NCI-H1092 treated with DMSO at 0.1 percent for 48 hours (cell line): ENCODE measurements at regions not wholly inside any gene's neighbourhood (a gene's known extent, or its start where the extent isn't known, plus 50 kb on each side); places are given as distances from the start of the nearest gene placed in this dataset.
"Not testable (repeated sequence)": the region's sequence is repeated elsewhere in the genome, so short reads cannot be mapped to it uniquely, and the experiment has no call there.

Experiments used
- DNase-seq: peaks from one replicate; lab custom pipeline; 2025; lab: John Stamatoyannopoulos, UW

- no peak for DNase-seq
Observed at GRCh38 chr2:78814331-78814986, 211.0 kb upstream of the REG3G start.

- DNase-seq, result no peak
Observed at GRCh38 chr2:78817430-78817829, 208.1 kb upstream of the REG3G start.

- no peak for DNase-seq
Observed at GRCh38 chr2:78832481-78832880, 193.0 kb upstream of the REG3G start.

GRCh38 chr2:78839259-78839658 is 186.2 kb upstream of the REG3G start:
- no peak for DNase-seq

- not testable (repeated sequence) for DNase-seq
Observed at GRCh38 chr2:78840311-78840710, 185.2 kb upstream of the REG3G start.

- DNase-seq, result no peak
Observed at GRCh38 chr2:78845664-78846185, 179.8 kb upstream of the REG3G start.

- no peak for DNase-seq
Observed at GRCh38 chr2:78861546-78861945, 164.0 kb upstream of the REG3G start.

- no peak for DNase-seq
Observed at GRCh38 chr2:78864205-78864604, 161.3 kb upstream of the REG3G start.

GRCh38 chr2:78865667-78866066 is 159.8 kb upstream of the REG3G start:
- DNase-seq, result no peak

- DNase-seq, result no peak
Observed at GRCh38 chr2:78870343-78870967, 155.0 kb upstream of the REG3G start.

GRCh38 chr2:78873526-78873925 is 152.0 kb upstream of the REG3G start:
- DNase-seq, result no peak

- no peak for DNase-seq
Observed at GRCh38 chr2:78876316-78876688, 149.2 kb upstream of the REG3G start.

- DNase-seq, result no peak
Observed at GRCh38 chr2:78887446-78887845, 138.1 kb upstream of the REG3G start.

- DNase-seq, result no peak
Observed at GRCh38 chr2:78890935-78891334, 134.6 kb upstream of the REG3G start.

GRCh38 chr2:78892295-78892694 is 133.2 kb upstream of the REG3G start:
- DNase-seq, result no peak

GRCh38 chr2:78895022-78895421 is 130.5 kb upstream of the REG3G start:
- no peak for DNase-seq

GRCh38 chr2:78896536-78896935 is 129.0 kb upstream of the REG3G start:
- no peak for DNase-seq

GRCh38 chr2:78907089-78907488 is 118.4 kb upstream of the REG3G start:
- no peak for DNase-seq

- no peak for DNase-seq
Observed at GRCh38 chr2:78908973-78909372, 116.5 kb upstream of the REG3G start.

GRCh38 chr2:78910376-78910775 is 115.1 kb upstream of the REG3G start:
- DNase-seq, result no peak

GRCh38 chr2:78913257-78913656 is 112.2 kb upstream of the REG3G start:
- DNase-seq, result no peak

- DNase-seq, result no peak
Observed at GRCh38 chr2:78925258-78925657, 100.2 kb upstream of the REG3G start.

GRCh38 chr2:78928502-78928901 is 97.0 kb upstream of the REG3G start:
- no peak for DNase-seq

- DNase-seq, result no peak
Observed at GRCh38 chr2:78940998-78941397, 84.5 kb upstream of the REG3G start.
